Activated CD8-positive, alpha-beta T cell treated with anti-CD3 and anti-CD28 coated beads, Interleukin-2, amount 10 ng/mL, durations not matched to agents 7 days and 5 days (primary cell): ENCODE measurements at regions not wholly inside any gene's neighbourhood (a gene's known extent, or its start where the extent isn't known, plus 50 kb on each side); places are given as distances from the start of the nearest gene placed in this dataset.

Experiments used
- ATAC-seq: fragments of 150-1000 bp; cut with Tn5 transposase; one replicate; pipeline ENCODE4 v1.10.0; 2021; ENCODE audit warnings: moderate library complexity
- CTCF ChIA-PET: fragments of 350-600 bp; sonication (Branson Sonifier 250); formaldehyde crosslinking; loops from one replicate; lab custom pipeline; 2021; ENCODE audit warnings: antibody characterized with exemption; lab: Charles Lee
- POLR2A ChIA-PET: fragments of 350-600 bp; sonication (Branson Sonifier 250); formaldehyde crosslinking; loops from one replicate; lab custom pipeline; 2021; ENCODE audit warnings: antibody characterized with exemption; lab: Charles Lee
- DNase-seq: peaks from one replicate; pipeline ENCODE4 v3.0.0-alpha.2; 2020
- H3K27ac Mint-ChIP-seq: one replicate; pipeline ENCODE4 v1.8.0; 2021; ENCODE audit warnings: mild to moderate bottlenecking, mixed read lengths
- H3K27me3 Mint-ChIP-seq: one replicate; pipeline ENCODE4 v1.8.0; 2021; ENCODE audit warnings: low read depth, mixed read lengths
- H3K36me3 Mint-ChIP-seq: one replicate; pipeline ENCODE4 v1.8.0; 2021; ENCODE audit warnings: low read depth, mixed read lengths
- H3K4me1 Mint-ChIP-seq: one replicate; pipeline ENCODE4 v1.8.0; 2021; ENCODE audit warnings: low read depth, mixed read lengths
- H3K4me3 Mint-ChIP-seq: one replicate; pipeline ENCODE4 v1.8.0; 2021; ENCODE audit warnings: mild to moderate bottlenecking, mixed read lengths
- H3K9me3 Mint-ChIP-seq: one replicate; pipeline ENCODE4 v1.8.0; 2022; ENCODE audit warnings: mixed read lengths; ENCODE audit not compliant: insufficient read depth

- Mint-ChIP-seq H3K9me3 (peaks cover 7% of the 10 kb centered on the region), H3K27ac (no peak overlapping the region), H3K4me1 (peaks cover 7% of the 10 kb centered on the region), H3K36me3 (peaks cover 2% of the 10 kb centered on the region), H3K4me3 (no peak overlapping the region), H3K27me3 (peaks cover 38% of the 10 kb centered on the region)
- ChIA-PET POLR2A (no interaction called here), CTCF (no interaction called here)
- ATAC-seq: no peak
- no peak for DNase-seq
Measured at GRCh38 chr7:96831446-96831845, 121.8 kb upstream of the SEM1 start.

GRCh38 chr7:96832092-96832662 is 122.5 kb upstream of the SEM1 start:
- ATAC-seq (no peak), DNase-seq (no peak)
- Mint-ChIP-seq H3K27me3 (peaks cover 38% of the 10 kb centered on the region), H3K4me3 (no peak overlapping the region), H3K27ac (no peak overlapping the region), H3K4me1 (peaks cover 14% of the 10 kb centered on the region), H3K36me3 (peaks cover 2% of the 10 kb centered on the region), H3K9me3 (peaks cover 7% of the 10 kb centered on the region)
- ChIA-PET CTCF (no interaction called here), POLR2A (interaction anchor here (0.5 kb wide), 1 partner anchor 286 kb away, joined by 6 read pairs; no protein-coding TSS in a partner anchor)

- H3K27me3 Mint-ChIP-seq: peaks cover 36% of the 10 kb centered on the region
Measured at GRCh38 chr7:96833676-96834453, 124.2 kb upstream of the SEM1 start.

GRCh38 chr7:96836456-96836855 is 126.8 kb upstream of the SEM1 start:
- peak overlapping the region; percentile 66 for H3K4me3 Mint-ChIP-seq
- H3K36me3 Mint-ChIP-seq: peaks cover 12% of the 10 kb centered on the region
- no peak overlapping the region for H3K27ac Mint-ChIP-seq
- H3K9me3 Mint-ChIP-seq: peaks cover 3% of the 10 kb centered on the region
- ATAC-seq: peak; percentile 6
- peaks cover 41% of the 10 kb centered on the region for H3K27me3 Mint-ChIP-seq
- no peak for DNase-seq
- POLR2A ChIA-PET: no interaction called here
- CTCF ChIA-PET: no interaction called here
- peaks cover 38% of the 10 kb centered on the region for H3K4me1 Mint-ChIP-seq

More at GRCh38 chr7:96833676-96834453, 124.2 kb upstream of the SEM1 start:
- Mint-ChIP-seq H3K4me1 (peaks cover 31% of the 10 kb centered on the region), H3K4me3 (no peak overlapping the region), H3K27ac (no peak overlapping the region), H3K9me3 (peaks cover 7% of the 10 kb centered on the region), H3K36me3 (peaks cover 7% of the 10 kb centered on the region)
- DNase-seq (no peak), ATAC-seq (no peak)
- POLR2A ChIA-PET: no interaction called here
- CTCF ChIA-PET: no interaction called here

GRCh38 chr7:96837593-96837992 is 127.9 kb upstream of the SEM1 start:
- peaks cover 3% of the 10 kb centered on the region for H3K9me3 Mint-ChIP-seq
- H3K4me3 Mint-ChIP-seq: peak overlapping the region; percentile 66
- DNase-seq (peak; percentile 81), ATAC-seq (peak; percentile 98)
- peaks cover 42% of the 10 kb centered on the region for H3K27me3 Mint-ChIP-seq
- peaks cover 12% of the 10 kb centered on the region for H3K36me3 Mint-ChIP-seq
- POLR2A ChIA-PET: no interaction called here
- CTCF ChIA-PET: no interaction called here
- peaks cover 38% of the 10 kb centered on the region for H3K4me1 Mint-ChIP-seq
- H3K27ac Mint-ChIP-seq: peak overlapping the region; percentile 83

GRCh38 chr7:96838481-96838880 is 128.8 kb upstream of the SEM1 start:
- Mint-ChIP-seq H3K27me3 (peaks cover 49% of the 10 kb centered on the region), H3K36me3 (peaks cover 13% of the 10 kb centered on the region), H3K4me3 (no peak overlapping the region), H3K9me3 (peaks cover 3% of the 10 kb centered on the region), H3K4me1 (peaks cover 38% of the 10 kb centered on the region), H3K27ac (no peak overlapping the region)
- CTCF ChIA-PET: no interaction called here
- ATAC-seq (no peak), DNase-seq (no peak)
- POLR2A ChIA-PET: no interaction called here

GRCh38 chr7:96855139-96855538 is 145.5 kb upstream of the SEM1 start:
- DNase-seq (no peak), ATAC-seq (no peak)
- H3K4me3 Mint-ChIP-seq: no peak overlapping the region
- peaks cover 23% of the 10 kb centered on the region for H3K27me3 Mint-ChIP-seq
- no peaks in the 10 kb centered on the region for H3K4me1 Mint-ChIP-seq
- no peaks in the 10 kb centered on the region for H3K9me3 Mint-ChIP-seq
- ChIA-PET CTCF (no interaction called here), POLR2A (no interaction called here)
- H3K36me3 Mint-ChIP-seq: no peaks in the 10 kb centered on the region
- H3K27ac Mint-ChIP-seq: no peak overlapping the region

GRCh38 chr7:96855691-96856090 is 146.0 kb upstream of the SEM1 start:
- H3K4me1 Mint-ChIP-seq: no peaks in the 10 kb centered on the region
- H3K9me3 Mint-ChIP-seq: no peaks in the 10 kb centered on the region
- no peak overlapping the region for H3K27ac Mint-ChIP-seq
- no peaks in the 10 kb centered on the region for H3K36me3 Mint-ChIP-seq
- ChIA-PET POLR2A (no interaction called here), CTCF (no interaction called here)
- H3K4me3 Mint-ChIP-seq: no peak overlapping the region
- peaks cover 26% of the 10 kb centered on the region for H3K27me3 Mint-ChIP-seq
- ATAC-seq (no peak), DNase-seq (no peak)

GRCh38 chr7:96869538-96869937 is 135.8 kb upstream of the DLX6 start:
- DNase-seq: no peak
- Mint-ChIP-seq H3K9me3 (no peaks in the 10 kb centered on the region), H3K27ac (no peak overlapping the region), H3K4me3 (no peak overlapping the region), H3K27me3 (peaks cover 17% of the 10 kb centered on the region), H3K36me3 (no peaks in the 10 kb centered on the region), H3K4me1 (peaks cover 3% of the 10 kb centered on the region)
- ChIA-PET CTCF (no interaction called here), POLR2A (no interaction called here)
- no peak for ATAC-seq

GRCh38 chr7:96870185-96870584 is 135.2 kb upstream of the DLX6 start:
- H3K36me3 Mint-ChIP-seq: no peaks in the 10 kb centered on the region
- CTCF ChIA-PET: no interaction called here
- POLR2A ChIA-PET: interaction anchor here (1.0 kb wide), 1 partner anchor 380 kb away, joined by 4 read pairs; no protein-coding TSS in a partner anchor

GRCh38 chr7:96870934-96871333 is 134.4 kb upstream of the DLX6 start:
- Mint-ChIP-seq H3K4me1 (peaks cover 3% of the 10 kb centered on the region), H3K4me3 (no peak overlapping the region), H3K36me3 (no peaks in the 10 kb centered on the region), H3K9me3 (no peaks in the 10 kb centered on the region), H3K27me3 (peaks cover 10% of the 10 kb centered on the region), H3K27ac (no peak overlapping the region)
- CTCF ChIA-PET: no interaction called here
- DNase-seq: no peak
- POLR2A ChIA-PET: interaction anchor here (1.0 kb wide), 1 partner anchor 379 kb away, joined by 4 read pairs; no protein-coding TSS in a partner anchor
- ATAC-seq: no peak

More at GRCh38 chr7:96870185-96870584, 135.2 kb upstream of the DLX6 start:
- Mint-ChIP-seq H3K4me1 (peaks cover 3% of the 10 kb centered on the region), H3K9me3 (no peaks in the 10 kb centered on the region), H3K27me3 (peaks cover 12% of the 10 kb centered on the region), H3K4me3 (no peak overlapping the region), H3K27ac (no peak overlapping the region)
- ATAC-seq (no peak), DNase-seq (no peak)

GRCh38 chr7:96887426-96887825 is 117.9 kb upstream of the DLX6 start:
- no peaks in the 10 kb centered on the region for H3K36me3 Mint-ChIP-seq
- H3K9me3 Mint-ChIP-seq: no peaks in the 10 kb centered on the region
- CTCF ChIA-PET: no interaction called here
- no peaks in the 10 kb centered on the region for H3K4me1 Mint-ChIP-seq
- POLR2A ChIA-PET: no interaction called here
- ATAC-seq: no peak
- H3K4me3 Mint-ChIP-seq: no peak overlapping the region
- H3K27ac Mint-ChIP-seq: no peak overlapping the region
- H3K27me3 Mint-ChIP-seq: peaks cover 17% of the 10 kb centered on the region
- DNase-seq: no peak
